Pons (tissue), 1 donor: ENCODE measurements at regions not wholly inside any gene's neighbourhood (a gene's known extent, or its start where the extent isn't known, plus 50 kb on each side); places are given as distances from the start of the nearest gene placed in this dataset.

ENCODE experiments used
- DNase-seq: peaks from one replicate; pipeline ENCODE4 v3.0.0-alpha.2; 2016; ENCODE audit warnings: low spot score

- no peak for DNase-seq
Observed at GRCh38 chr21:30986965-30987364, 51.3 kb downstream of the KRTAP19-8 start.

GRCh38 chr21:30984889-30985288, 53.4 kb downstream of the KRTAP19-8 start:
- no peak for DNase-seq

- no peak for DNase-seq
Observed at GRCh38 chr21:30981403-30981802, 56.9 kb downstream of the KRTAP19-8 start.

GRCh38 chr21:30979054-30979453, 59.2 kb downstream of the KRTAP19-8 start:
- no peak for DNase-seq

- peak; percentile 5 for DNase-seq
Observed at GRCh38 chr21:30964283-30964682, 74.0 kb downstream of the KRTAP19-8 start.

- DNase-seq = peak; percentile 20
Observed at GRCh38 chr21:30963502-30963901, 74.8 kb downstream of the KRTAP19-8 start.

- no peak for DNase-seq
Observed at GRCh38 chr21:30962013-30962412, 76.3 kb downstream of the KRTAP19-8 start.

GRCh38 chr21:30958741-30959140, 77.4 kb upstream of the KRTAP11-1 start:
- no peak for DNase-seq

- no peak for DNase-seq
Observed at GRCh38 chr21:30957010-30957409, 75.6 kb upstream of the KRTAP11-1 start.

- no peak for DNase-seq
Observed at GRCh38 chr21:30953605-30954004, 72.2 kb upstream of the KRTAP11-1 start.

- no peak for DNase-seq
Observed at GRCh38 chr21:30947141-30947540, 65.8 kb upstream of the KRTAP11-1 start.

- DNase-seq = no peak
Observed at GRCh38 chr21:30943920-30944319, 62.5 kb upstream of the KRTAP11-1 start.

- DNase-seq = no peak
Observed at GRCh38 chr21:30943243-30943642, 61.9 kb upstream of the KRTAP11-1 start.

- no peak for DNase-seq
Observed at GRCh38 chr21:30942192-30942591, 60.8 kb upstream of the KRTAP11-1 start.

GRCh38 chr21:30936207-30936606, 54.8 kb upstream of the KRTAP11-1 start:
- DNase-seq = no peak

GRCh38 chr21:30935889-30936168, 54.4 kb upstream of the KRTAP11-1 start:
- no peak for DNase-seq

GRCh38 chr21:30935121-30935888, 53.9 kb upstream of the KRTAP11-1 start:
- DNase-seq = no peak

- no peak for DNase-seq
Observed at GRCh38 chr21:30932686-30933085, 51.3 kb upstream of the KRTAP11-1 start.
